Stimulated activated CD4-positive, alpha-beta T cell treated with anti-CD3 and anti-CD28 coated beads, Interleukin-15, amount 100 ng/mL, for 24 hours (primary cell): ENCODE measurements at regions not wholly inside any gene's neighbourhood (a gene's known extent, or its start where the extent isn't known, plus 50 kb on each side); places are given as distances from the start of the nearest gene placed in this dataset.
"Not testable (repeated sequence)": the region's sequence is repeated elsewhere in the genome, so short reads cannot be mapped to it uniquely, and the experiment has no call there.

Experiments
- DNase-seq: peaks from one replicate; pipeline ENCODE4 v3.0.0-alpha.2; 2020

DNA sequence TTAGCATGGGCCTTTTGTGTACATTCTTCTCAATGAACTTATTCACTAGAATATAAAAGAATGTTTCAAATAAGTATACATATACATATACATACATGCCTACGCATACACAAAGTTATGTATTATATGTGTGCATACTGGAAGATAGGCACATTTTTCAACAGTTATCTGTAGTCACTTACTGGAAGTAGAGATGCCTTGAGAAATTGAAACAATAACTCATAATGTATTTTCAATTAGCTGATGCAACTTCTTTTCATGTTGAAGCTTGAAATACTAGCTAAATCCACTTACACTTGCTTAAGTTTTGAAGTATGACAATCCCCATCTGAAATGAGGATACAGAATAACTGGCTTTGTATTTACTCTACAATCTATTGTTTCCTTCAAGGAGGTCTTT is 469.0 kb upstream of the PTGER4 start:
- DNase-seq: no peak

GRCh38 chr5:40206030-40206429 is 473.7 kb upstream of the PTGER4 start:
- DNase-seq: no peak

GRCh38 chr5:40204144-40204543 is 475.6 kb upstream of the PTGER4 start:
- DNase-seq: no peak

DNA sequence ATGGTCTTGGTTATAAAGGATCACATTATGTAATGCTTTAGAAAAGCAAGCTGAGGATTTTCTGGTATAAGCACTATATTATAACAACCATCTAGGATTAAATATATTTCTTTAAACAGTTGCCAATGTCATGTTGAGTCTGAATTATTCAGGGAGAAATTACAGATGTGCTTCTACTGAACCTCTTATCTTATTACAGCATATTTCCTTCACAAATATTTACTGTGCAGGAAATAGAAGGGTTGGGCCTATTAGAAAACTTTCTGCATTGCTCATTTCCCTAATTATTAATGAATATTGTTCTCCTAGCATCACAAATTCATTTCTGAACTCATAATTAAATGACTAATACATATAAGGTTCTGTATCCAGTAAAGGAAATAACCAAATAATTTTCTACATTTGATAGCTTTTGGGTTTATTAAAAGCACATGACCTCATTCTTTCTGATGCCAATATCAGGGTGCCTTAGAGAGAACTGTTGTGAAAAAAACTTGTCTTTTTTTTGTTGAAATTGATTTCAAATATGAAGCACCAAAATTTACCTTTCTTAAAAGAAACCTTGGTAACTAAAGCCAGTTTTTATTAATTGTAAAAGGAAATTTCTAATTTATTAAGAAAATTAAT is 476.8 kb upstream of the PTGER4 start:
- no peak for DNase-seq

GRCh38 chr5:40198736-40199135 is 481.0 kb upstream of the PTGER4 start:
- DNase-seq: no peak

GRCh38 chr5:40195574-40195973 is 484.1 kb upstream of the PTGER4 start:
- not testable (repeated sequence) for DNase-seq

DNA sequence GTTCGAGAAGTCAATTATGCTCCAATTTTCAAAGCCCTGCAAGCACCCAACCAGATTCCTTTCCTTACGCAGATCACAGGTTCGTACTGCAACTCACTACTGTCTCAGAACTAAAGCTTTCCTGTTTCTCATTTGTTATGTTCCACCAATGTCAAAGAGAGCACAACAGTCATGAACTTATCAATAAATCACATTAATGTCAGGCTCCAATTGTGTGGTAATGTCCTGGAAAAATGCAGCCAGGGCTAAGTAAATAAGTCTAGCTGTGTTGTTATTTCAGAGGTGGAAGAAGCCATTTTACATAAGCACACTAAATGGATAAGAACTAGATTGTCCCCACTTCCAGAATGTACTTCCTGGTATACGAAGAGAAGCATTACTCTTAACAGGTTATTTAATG is 488.6 kb upstream of the PTGER4 start:
- DNase-seq: no peak

GRCh38 chr5:40172721-40173120 is 507.0 kb upstream of the PTGER4 start:
- no peak for DNase-seq

GRCh38 chr5:40171971-40172370 is 507.7 kb upstream of the PTGER4 start:
- no peak for DNase-seq

DNA sequence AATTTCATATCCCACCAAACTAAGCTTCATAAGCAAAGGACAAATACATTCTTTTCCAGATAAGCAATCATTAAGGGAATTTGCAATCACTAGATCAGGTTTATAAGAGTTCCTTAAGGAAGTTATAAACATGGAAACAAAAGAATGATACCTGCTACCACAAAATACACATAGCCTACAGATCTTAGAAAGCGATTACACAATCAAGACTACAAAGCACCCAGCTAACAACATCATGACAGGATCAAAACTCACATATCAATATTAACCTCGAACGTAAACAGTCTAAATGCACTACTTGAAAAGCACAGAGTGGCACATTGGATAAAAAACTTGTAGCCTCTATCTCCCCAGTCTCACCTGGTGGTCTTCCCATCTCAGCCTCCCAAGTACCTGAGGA is 512.4 kb upstream of the PTGER4 start:
- DNase-seq: no peak

GRCh38 chr5:40166802-40167201 is 512.9 kb upstream of the PTGER4 start:
- no peak for DNase-seq

DNA sequence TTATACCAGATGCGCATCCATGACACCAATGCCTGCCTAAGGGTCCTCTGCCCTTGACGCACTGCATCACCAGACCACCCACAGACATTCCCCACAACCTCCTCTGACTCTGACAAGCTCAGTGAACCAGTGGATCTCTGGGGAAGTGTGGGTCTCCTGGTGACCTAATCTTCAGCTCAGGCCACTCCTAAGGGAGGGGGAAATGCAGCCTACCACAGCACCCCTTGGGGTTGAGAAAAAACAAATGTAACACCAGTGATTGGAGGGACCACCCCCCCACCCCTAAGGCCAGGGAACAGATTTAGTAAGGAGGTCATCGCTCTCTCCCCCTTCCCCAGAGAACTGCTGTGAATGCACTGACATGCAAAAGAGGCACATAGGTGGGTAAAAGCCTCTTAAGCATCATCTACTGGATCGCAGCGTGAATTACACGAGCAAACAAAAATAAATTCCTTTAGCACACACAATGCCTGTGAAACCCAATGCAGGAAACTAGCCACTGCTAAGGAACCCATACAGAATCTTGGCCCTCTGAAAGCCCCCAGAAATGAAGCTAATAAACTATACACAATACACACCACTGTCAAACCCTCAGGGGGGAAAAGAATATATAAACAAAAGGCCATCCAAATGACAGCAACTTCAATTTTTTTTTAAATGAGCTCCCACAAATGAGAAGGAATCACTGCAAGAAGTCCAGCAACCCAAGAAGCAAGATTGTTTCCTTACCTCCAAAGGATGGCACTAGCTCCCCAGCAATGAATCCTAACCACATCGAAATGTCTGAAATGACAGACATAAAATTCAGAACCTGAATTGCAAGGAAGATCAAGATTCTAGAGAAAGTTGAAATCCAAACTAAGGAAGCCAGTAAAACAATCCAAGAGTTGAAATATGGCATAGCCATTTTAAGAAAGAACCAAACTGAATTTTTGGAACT is 513.7 kb upstream of the PTGER4 start:
- no peak for DNase-seq

DNA sequence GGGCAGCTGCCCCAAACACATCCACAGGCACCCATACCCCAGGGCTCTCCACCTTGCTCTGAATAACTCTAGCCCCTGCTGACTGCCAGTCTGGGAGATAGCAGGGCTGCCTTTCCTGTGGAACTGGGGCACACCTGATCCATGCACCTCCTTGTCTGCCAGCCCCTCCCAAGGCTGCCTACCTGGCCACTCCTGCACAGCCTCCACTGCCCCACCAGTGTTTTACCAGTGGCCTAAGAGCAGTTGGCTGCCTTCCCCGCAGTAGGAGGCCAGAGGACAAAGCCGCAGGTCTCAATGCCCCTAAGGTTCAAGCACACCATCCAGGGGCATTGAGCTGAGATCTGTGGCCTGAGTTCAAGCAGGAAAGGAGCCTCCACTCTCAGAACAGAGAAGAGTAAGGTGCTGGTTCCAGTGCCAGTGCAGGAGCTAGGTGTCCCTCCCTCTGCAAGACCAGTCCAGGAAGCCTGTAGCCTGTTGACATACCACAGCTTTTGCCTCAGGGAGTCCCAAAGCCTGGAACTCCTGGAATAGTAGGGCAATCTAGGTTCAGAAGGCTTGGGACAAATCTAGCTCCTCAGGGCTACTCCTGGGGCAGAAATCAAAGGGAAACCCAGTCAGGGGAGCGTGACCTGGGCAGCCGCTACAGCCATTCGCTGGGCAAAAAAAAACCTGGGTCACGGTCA is 514.5 kb upstream of the PTGER4 start:
- DNase-seq: no peak

GRCh38 chr5:40160435-40160834 is 519.3 kb upstream of the PTGER4 start:
- no peak for DNase-seq

GRCh38 chr5:40154194-40154593 is 525.5 kb upstream of the PTGER4 start:
- DNase-seq: no peak

DNA sequence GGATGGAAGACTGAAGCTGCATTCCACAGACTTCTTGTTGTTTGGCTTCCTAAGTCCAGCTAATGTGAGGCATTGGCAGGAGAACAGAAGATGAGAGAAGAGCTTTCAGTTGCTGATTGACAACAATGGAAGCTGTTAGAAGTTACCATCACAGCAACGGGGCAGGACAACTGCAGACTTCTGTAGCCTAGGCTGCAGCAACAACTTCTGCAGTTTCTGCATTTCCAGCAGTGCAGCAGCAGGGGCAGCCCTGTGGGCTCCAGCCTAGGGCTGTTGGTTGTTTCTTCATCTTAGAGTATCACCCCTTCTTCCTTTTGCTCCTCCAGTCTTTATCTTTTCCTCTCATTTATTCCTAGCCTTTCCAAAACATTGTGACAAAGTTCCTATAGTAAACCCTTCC is 528.8 kb upstream of the PTGER4 start:
- DNase-seq: no peak

DNA sequence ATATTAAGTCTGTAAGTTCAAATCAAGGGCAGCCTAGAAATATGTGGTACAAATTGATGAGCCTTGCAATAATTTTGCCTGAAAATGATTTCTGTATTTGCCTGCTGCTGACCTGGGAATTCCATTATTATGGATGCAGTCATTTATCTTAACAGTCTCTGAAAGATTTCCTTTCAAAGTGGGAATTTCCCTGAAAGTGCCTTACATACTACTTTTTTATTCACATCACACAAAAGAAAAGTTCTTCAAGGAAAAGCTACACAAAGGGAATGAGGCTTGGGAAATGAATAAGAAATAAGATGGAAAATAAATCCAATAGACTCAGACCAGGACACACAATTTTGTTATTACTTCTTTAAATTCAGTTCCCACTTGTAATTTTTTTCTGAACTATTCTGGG is 537.8 kb upstream of the PTGER4 start:
- DNase-seq: no peak

- DNase-seq: no peak
Measured at GRCh38 chr5:40141418-40141817, 538.3 kb upstream of the PTGER4 start.

- no peak for DNase-seq
Measured at GRCh38 chr5:40137223-40137622, 542.5 kb upstream of the PTGER4 start.

DNA sequence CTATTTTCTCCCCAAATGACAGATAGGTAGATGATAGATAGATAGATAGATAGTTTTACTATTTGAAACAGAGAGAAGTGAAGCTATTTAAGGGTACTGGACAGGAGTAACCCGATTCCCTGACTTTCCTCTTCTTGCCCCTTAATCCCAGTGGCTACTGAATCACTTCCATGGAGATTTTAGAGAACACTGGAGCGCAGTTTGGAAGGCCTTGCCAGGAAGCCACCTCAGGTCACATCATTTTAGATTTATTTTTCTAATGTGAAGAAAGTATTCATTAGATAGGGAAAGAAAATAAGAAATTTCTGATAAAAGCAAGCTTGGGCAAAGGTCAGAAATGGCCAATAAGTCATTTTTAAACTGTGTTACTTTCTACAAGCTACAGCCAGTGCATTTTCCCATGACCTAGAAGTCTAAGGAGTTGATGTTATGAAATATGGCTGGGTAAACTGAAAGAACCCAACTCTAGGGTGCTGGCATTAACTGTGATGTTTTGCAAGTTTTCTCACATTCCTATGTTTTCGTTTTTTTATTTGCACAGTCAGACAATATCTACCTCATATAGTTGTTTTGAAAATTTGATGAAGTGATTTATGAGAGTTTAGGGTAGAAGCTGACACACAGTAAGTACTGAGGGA is 544.7 kb upstream of the PTGER4 start:
- DNase-seq: no peak

DNA sequence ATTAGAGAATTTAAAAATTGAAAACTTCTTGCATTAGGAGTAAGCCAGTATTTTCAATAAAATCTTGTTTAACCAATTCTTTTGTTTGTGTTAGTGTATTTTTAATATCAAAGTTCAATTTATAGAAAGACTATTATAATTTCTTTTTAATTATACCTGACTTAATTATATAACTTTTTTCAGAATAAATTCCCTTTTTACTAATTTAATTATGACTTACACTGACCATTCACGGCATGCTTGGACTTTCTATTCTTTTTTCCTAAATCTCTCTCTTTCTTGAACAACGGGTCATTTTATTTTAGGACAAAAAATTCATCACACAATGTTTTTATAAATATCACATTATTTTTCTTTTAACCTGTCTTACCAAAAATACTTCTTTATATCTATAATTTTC is 555.3 kb upstream of the PTGER4 start:
- DNase-seq: no peak

- DNase-seq: no peak
Measured at GRCh38 chr5:40121236-40121635, 558.5 kb upstream of the PTGER4 start.

DNA sequence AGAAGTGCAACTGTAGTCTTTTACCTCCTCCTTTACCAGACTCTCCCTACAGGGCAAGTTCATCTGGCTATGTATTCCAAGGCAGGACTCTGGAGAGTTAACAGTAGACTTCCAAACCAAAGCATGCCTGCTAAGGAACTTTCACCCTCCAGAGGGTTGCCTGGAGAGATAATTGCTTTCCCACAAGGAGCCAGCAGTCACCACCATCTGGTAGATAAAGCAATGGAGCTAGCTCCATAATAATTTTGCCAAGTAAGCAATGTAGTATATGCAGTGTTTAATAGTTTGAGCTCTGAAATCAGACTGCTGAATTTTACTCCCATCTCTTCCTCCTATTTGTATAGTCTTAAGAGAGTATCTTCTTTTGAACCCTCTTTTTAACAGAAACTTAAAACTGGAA is 566.8 kb upstream of the PTGER4 start:
- DNase-seq: no peak
